Psoas muscle (tissue), 7 donors: ENCODE measurements at regions not wholly inside any gene's neighbourhood (a gene's known extent, or its start where the extent isn't known, plus 50 kb on each side); places are given as distances from the start of the nearest gene placed in this dataset.

Experiments used
- ATAC-seq, 4 donors: fragments of 200-7000 bp; cut with Tn5 transposase; one replicate each; pipeline ENCODE4 v1.9.1; 2020; ENCODE audit warnings: moderate library complexity in 3 of 4, mild to moderate bottlenecking in 2 of 4
- DNase-seq, 2 donors: peaks; one replicate each; pipeline ENCODE4 v3.0.0-alpha.2; 2020
- H3K27ac ChIP-seq: fragments of 200-600 bp; one replicate; pipeline ENCODE4 v1.8.0; 2022
- H3K27me3 ChIP-seq, 3 donors: fragments of 200-600 bp in 1 of 3; one replicate each; pipeline versions ENCODE4 v1.6.1 to v1.8.0; 2013 to 2022; ENCODE audit warnings: low read length in 2 of 3, mild to moderate bottlenecking in 2 of 3, moderate library complexity in 1 of 3; ENCODE audit not compliant: insufficient read depth in 3 of 3
- H3K36me3 ChIP-seq, 2 donors: fragments of 200-600 bp in 1 of 2; one replicate each; pipeline versions ENCODE4 v1.6.1 to v1.8.0; 2013 to 2022; ENCODE audit warnings: low read depth in 1 of 2, mild to moderate bottlenecking in 1 of 2, moderate library complexity in 1 of 2; ENCODE audit not compliant: insufficient read depth in 1 of 2
- H3K4me1 ChIP-seq: fragments of 200-600 bp; one replicate; pipeline ENCODE4 v1.8.0; 2022
- H3K4me3 ChIP-seq: fragments of 200-600 bp; one replicate; pipeline ENCODE4 v1.8.0; 2022; ENCODE audit warnings: mild to moderate bottlenecking
- H3K9me3 ChIP-seq: fragments of 200-600 bp; one replicate; pipeline ENCODE4 v1.8.0; 2022
- WGBS, 3 donors: extraction: QIAGEN DNeasy Blood & Tissue Kit; methylation state at CpG; one replicate each; pipeline versions ENCODE4 v1.1.6 to v1.1.7; 2013; 5-methylcytosine and 5-hydroxymethylcytosine counted together
- intact Hi-C, 2 donors: fragments of 100-400 bp; cut with DNase I; formaldehyde crosslinking; loops; one replicate each; pipeline versions ENCODE4 v1.11.0 to v1.14.2; 2022
- TF ChIP-seq, protein P1 (sequence below): fragments of 200-600 bp; IDR thresholded peaks from one replicate; pipeline ENCODE4 v1.8.0; 2022; ENCODE audit warnings: antibody characterized with exemption
- donor health status: healthy with polysubstance abuse.
- donor health status: DM: no; HTN: no; CAD: no; lungs with moderate emphysema.
- donor health status: Bipolar disorder and iron deficiency.
- donor health status: healthy.
- donor health status: DM: yes; HTN: yes; CAD: no.
- donor health status: DM: no; HTN: no; CAD: no.
- donor health status: DM: yes; HTN: yes; CAD: no.

DNA sequence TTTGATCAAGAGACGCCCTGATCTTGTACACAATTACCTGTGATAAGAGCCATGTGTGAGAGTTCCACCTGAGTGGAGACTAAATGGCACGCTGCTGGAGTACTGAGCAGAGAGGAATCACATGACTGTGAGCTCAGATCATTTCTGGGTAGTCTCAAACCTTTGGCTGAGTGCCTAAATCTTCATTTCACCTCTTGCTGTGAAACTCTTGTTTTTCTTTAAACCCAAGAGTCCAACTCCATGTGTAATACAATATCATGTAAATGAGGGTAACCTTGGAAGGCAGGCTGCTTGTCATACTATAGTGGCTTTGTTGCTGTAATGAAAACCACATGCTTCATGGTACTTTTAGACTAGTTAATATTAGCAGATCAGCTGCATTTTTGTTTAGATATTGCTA lies 156.9 kb downstream of the CAND1 start:
- intact Hi-C loops: no loop called here
- TF ChIP-seq, protein P1, sequence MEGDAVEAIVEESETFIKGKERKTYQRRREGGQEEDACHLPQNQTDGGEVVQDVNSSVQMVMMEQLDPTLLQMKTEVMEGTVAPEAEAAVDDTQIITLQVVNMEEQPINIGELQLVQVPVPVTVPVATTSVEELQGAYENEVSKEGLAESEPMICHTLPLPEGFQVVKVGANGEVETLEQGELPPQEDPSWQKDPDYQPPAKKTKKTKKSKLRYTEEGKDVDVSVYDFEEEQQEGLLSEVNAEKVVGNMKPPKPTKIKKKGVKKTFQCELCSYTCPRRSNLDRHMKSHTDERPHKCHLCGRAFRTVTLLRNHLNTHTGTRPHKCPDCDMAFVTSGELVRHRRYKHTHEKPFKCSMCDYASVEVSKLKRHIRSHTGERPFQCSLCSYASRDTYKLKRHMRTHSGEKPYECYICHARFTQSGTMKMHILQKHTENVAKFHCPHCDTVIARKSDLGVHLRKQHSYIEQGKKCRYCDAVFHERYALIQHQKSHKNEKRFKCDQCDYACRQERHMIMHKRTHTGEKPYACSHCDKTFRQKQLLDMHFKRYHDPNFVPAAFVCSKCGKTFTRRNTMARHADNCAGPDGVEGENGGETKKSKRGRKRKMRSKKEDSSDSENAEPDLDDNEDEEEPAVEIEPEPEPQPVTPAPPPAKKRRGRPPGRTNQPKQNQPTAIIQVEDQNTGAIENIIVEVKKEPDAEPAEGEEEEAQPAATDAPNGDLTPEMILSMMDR: no peak
- Histone ChIP-seq H3K36me3 (no peaks in the 10 kb centered on the region), H3K4me1 (peaks cover 4% of the 10 kb centered on the region), H3K9me3 (no peaks in the 10 kb centered on the region), H3K27me3 (no peaks in the 10 kb centered on the region), H3K27ac (no peak overlapping the region), H3K4me3 (no peak overlapping the region)
- WGBS, 3 donors: 78 to 82% (median 80%) methylated on average over 2 of the region's 2 CpGs
- ATAC-seq (peak in 1 of 4 donors; percentile 21), DNase-seq (no peak)

DNA sequence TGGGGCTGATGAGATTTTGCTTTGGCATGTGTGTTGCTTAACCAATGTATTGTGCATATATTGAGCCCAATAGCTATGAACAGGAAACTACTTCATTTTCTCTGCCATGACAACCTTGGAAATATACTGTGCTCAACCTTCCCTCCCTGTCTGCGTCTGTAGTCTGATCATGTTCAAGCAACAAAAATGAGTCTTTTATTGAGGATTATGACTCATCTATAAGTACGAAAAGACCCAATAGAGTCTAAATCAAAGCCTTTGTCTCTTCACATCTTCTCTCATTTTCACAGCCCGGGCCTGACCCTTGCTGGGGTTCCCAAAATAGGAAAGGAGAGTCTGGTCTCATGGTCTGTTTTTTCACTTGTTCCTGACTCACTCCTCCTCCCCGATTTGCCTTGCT lies 158.2 kb downstream of the CAND1 start:
- 84 to 92% (median 90%) methylated on average over 4 of the region's 4 CpGs for WGBS, 3 donors
- H3K27ac ChIP-seq: no peak overlapping the region
- H3K36me3 ChIP-seq: no peaks in the 10 kb centered on the region
- no peak overlapping the region for H3K4me3 ChIP-seq
- DNase-seq (no peak), ATAC-seq (no peak)
- H3K4me1 ChIP-seq: peaks cover 10% of the 10 kb centered on the region
- no peaks in the 10 kb centered on the region for H3K9me3 ChIP-seq
- H3K27me3 ChIP-seq: no peaks in the 10 kb centered on the region
- intact Hi-C loops: no loop called here
- TF ChIP-seq, protein P1: no peak

DNA sequence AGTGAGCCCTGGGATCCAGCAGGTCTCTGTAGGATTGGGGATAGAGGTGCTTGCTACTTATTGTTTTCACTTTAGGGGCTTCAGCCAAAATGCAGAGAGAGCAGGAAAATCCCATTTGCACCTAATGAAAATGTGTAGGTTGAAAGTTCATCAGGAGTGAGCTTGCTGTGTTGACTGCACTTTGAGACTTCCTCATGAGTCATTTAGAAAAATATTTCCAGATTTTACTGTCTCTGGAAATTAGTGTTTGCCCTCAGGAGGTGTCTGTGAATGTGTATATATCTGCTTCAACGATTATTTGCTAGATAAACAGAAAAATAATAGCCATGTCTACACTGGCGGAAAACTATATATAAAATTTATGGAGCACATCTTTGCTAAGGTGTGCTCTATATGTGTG lies 159.3 kb downstream of the CAND1 start:
- Histone ChIP-seq H3K9me3 (no peaks in the 10 kb centered on the region), H3K27ac (no peak overlapping the region), H3K36me3 (no peaks in the 10 kb centered on the region), H3K27me3 (no peaks in the 10 kb centered on the region), H3K4me3 (no peak overlapping the region), H3K4me1 (peaks cover 10% of the 10 kb centered on the region)
- ATAC-seq: no peak
- TF ChIP-seq, protein P1: no peak
- 84 to 88% (median 87%) methylated on average over 2 of the region's 2 CpGs for WGBS, 3 donors
- no peak for DNase-seq
- intact Hi-C loops: no loop called here

DNA sequence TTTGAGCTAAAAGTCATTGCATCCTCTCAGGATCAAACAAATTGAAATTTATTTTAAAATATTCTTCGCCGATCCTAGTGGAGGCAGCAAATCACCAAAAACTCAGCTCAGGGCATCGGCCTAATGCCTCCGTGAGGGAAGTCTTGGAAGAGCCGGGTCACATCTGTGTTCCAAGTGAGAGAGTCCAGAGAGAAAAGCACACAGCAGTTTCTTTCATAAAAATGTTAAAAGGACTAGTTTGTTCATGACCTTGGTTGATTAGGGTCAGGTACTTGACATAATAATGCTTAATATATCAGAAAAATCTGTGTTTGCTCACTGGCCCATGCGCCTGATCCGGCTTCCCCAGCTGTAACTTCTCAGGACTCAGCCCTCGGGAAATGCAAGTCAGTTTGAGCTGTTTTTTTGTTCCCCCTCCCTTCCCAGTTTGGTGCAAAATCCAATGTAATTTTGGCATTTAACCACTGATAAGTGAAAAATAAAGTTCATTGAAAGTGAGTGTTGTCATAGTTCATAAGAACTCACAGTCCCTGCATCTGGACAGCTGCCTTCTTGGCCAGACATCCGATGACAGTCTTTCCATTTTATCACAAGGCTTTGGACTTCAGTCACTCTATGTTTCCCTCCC lies 161.7 kb downstream of the CAND1 start:
- intact Hi-C loops: no loop called here
- H3K4me1 ChIP-seq: peaks cover 29% of the 10 kb centered on the region
- H3K27ac ChIP-seq: peak overlapping the region; percentile 41
- TF ChIP-seq, protein P1: peak; percentile 20
- no peaks in the 10 kb centered on the region for H3K9me3 ChIP-seq
- DNase-seq (peak; percentile 68 to 75), ATAC-seq (peak; percentile 29 to 86 (median 64))
- H3K27me3 ChIP-seq: no peaks in the 10 kb centered on the region
- WGBS, 3 donors: 23 to 35% (median 27%) methylated on average over 9 of the region's 9 CpGs
- H3K4me3 ChIP-seq: no peak overlapping the region
- no peaks in the 10 kb centered on the region for H3K36me3 ChIP-seq
